ENCODE measurements at regions not wholly inside any gene's neighbourhood (a gene's known extent, or its start where the extent isn't known, plus 50 kb on each side); places are given as distances from the start of the nearest gene placed in this dataset.

DNA sequence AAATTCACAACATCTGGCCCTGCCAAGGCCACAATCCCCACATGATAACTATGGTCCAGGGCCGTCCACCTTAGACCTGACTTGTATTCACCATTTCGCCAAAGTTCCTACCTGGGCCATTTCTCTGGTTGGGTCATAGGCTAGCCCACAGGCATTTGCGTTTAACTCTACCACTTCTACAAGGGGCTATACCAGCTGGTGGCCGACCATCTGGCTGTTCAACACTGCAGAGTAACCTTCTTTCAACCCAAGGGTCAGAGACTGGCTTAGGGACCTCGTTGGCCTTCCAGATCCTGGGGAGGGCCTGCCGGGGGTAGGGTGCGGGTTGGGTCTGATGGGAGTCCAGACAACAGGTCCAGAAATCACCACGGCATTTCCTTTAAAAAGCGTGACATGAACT is 242.3 kb upstream of the C16orf82 start:
- TF ChIP-seq EZH2 (IDR thresholded peaks at IDR 0.05; ENCODE audit: insufficient read depth, poor library complexity, severe bottlenecking) (no peak), EZH2phosphoT487 (IDR thresholded peaks at IDR 0.05; ENCODE audit: insufficient read depth, low read depth) (no peak)
